H9 (cell line): ENCODE measurements at regions not wholly inside any gene's neighbourhood (a gene's known extent, or its start where the extent isn't known, plus 50 kb on each side); places are given as distances from the start of the nearest gene placed in this dataset.

Experiments used
- DNase-seq: peaks from one replicate; pipeline ENCODE4 v3.0.0-alpha.2; 2017
- H2AFZ ChIP-seq: one replicate; pipeline ENCODE4 v1.6.1; 2013; ENCODE audit warnings: mild to moderate bottlenecking, low read length, control low read depth, moderate library complexity
- H2AK5ac ChIP-seq: 2 replicates; pipeline ENCODE4 v1.6.1; 2013; ENCODE audit warnings: low read length, control low read depth, mixed read lengths; ENCODE audit not compliant: insufficient read length
- H2BK120ac ChIP-seq: one replicate; pipeline ENCODE4 v1.6.1; 2013; ENCODE audit warnings: low read depth, mild to moderate bottlenecking, low read length, control low read depth, inconsistent platforms; ENCODE audit not compliant: poor library complexity, severe bottlenecking
- H2BK12ac ChIP-seq: 2 replicates; pipeline ENCODE4 v1.6.1; 2013; ENCODE audit warnings: low read length, control low read depth, mixed read lengths, low read depth; ENCODE audit not compliant: insufficient read length
- H2BK15ac ChIP-seq: 2 replicates; pipeline ENCODE4 v1.6.1; 2013; ENCODE audit warnings: low read depth, low read length, control low read depth
- H2BK20ac ChIP-seq: one replicate; pipeline ENCODE4 v1.6.1; 2013; ENCODE audit warnings: low read depth, mild to moderate bottlenecking, low read length, control low read depth, inconsistent platforms; ENCODE audit not compliant: poor library complexity, severe bottlenecking
- H2BK5ac ChIP-seq: 2 replicates; pipeline ENCODE4 v1.6.1; 2013; ENCODE audit warnings: low read length, control low read depth, mixed read lengths; ENCODE audit not compliant: insufficient read length
- H3K14ac ChIP-seq: 2 replicates; pipeline ENCODE4 v1.6.1; 2013; ENCODE audit warnings: low read length, control low read depth; ENCODE audit not compliant: insufficient read depth
- H3K18ac ChIP-seq: 2 replicates; pipeline ENCODE4 v1.6.1; 2013; ENCODE audit warnings: low read depth, mild to moderate bottlenecking, mixed read lengths, low read length, control low read depth; ENCODE audit not compliant: insufficient read length
- H3K23ac ChIP-seq: 2 replicates; pipeline ENCODE4 v1.6.1; 2013; ENCODE audit warnings: low read length, control low read depth, mixed read lengths, low read depth; ENCODE audit not compliant: insufficient read length
- H3K23me2 ChIP-seq: 2 replicates; pipeline ENCODE4 v1.6.1; 2013; ENCODE audit warnings: low read depth, mild to moderate bottlenecking, mixed read lengths, low read length, control low read depth; ENCODE audit not compliant: insufficient read length, poor library complexity, severe bottlenecking
- H3K27ac ChIP-seq: 2 replicates; pipeline ENCODE4 v1.5.1; 2013; ENCODE audit warnings: low read length, control low read depth, mixed read lengths, low read depth; ENCODE audit not compliant: insufficient read length
- H3K27me3 ChIP-seq: 2 replicates; pipeline ENCODE4 v1.6.1; 2013; ENCODE audit warnings: low read length, control low read depth, inconsistent platforms; ENCODE audit not compliant: insufficient read depth
- H3K4ac ChIP-seq: 2 replicates; pipeline ENCODE4 v1.6.1; 2013; ENCODE audit warnings: low read depth, mild to moderate bottlenecking, control low read depth, inconsistent platforms, low read length, moderate library complexity
- H3K4me1 ChIP-seq: 2 replicates; pipeline ENCODE4 v1.6.1; 2013; ENCODE audit warnings: low read length, control low read depth, inconsistent platforms; ENCODE audit not compliant: insufficient read depth
- H3K4me2 ChIP-seq: 2 replicates; pipeline ENCODE4 v1.6.1; 2013; ENCODE audit warnings: low read length, control low read depth, mixed read lengths; ENCODE audit not compliant: insufficient read length, insufficient read depth
- H3K56ac ChIP-seq: 2 replicates; pipeline ENCODE4 v1.6.1; 2013; ENCODE audit warnings: low read depth, mild to moderate bottlenecking, mixed read lengths, low read length, control low read depth; ENCODE audit not compliant: insufficient read length
- H3K79me1 ChIP-seq: 2 replicates; pipeline ENCODE4 v1.6.1; 2013; ENCODE audit warnings: low read depth, mild to moderate bottlenecking, moderate library complexity, low read length, control low read depth, inconsistent platforms; ENCODE audit not compliant: insufficient read depth, poor library complexity, severe bottlenecking
- H3K79me2 ChIP-seq: 2 replicates; pipeline ENCODE4 v1.6.1; 2013; ENCODE audit warnings: low read length, control low read depth, inconsistent platforms; ENCODE audit not compliant: insufficient read depth
- H3K9ac ChIP-seq: 2 replicates; pipeline ENCODE4 v1.6.1; 2013; ENCODE audit warnings: low read length, control low read depth, mixed read lengths; ENCODE audit not compliant: insufficient read length; ENCODE audit errors: extremely low read depth
- H3K9me3 ChIP-seq: one replicate; pipeline ENCODE4 v1.6.1; 2013; ENCODE audit warnings: low read depth, low read length, inconsistent platforms; ENCODE audit not compliant: control insufficient read depth
- H3T11ph ChIP-seq: one replicate; pipeline ENCODE4 v1.6.1; 2013; ENCODE audit warnings: mild to moderate bottlenecking, low read length, control low read depth, inconsistent platforms
- H4K20me1 ChIP-seq: one replicate; pipeline ENCODE4 v1.6.1; 2013; ENCODE audit not compliant: control insufficient read depth, insufficient read length, insufficient read depth
- H4K5ac ChIP-seq: 2 replicates; pipeline ENCODE4 v1.6.1; 2013; ENCODE audit warnings: low read depth, mild to moderate bottlenecking, mixed read lengths, low read length, control low read depth; ENCODE audit not compliant: insufficient read length
- H4K8ac ChIP-seq: replicated peaks from 2 replicates; pipeline ENCODE4 v1.6.1; 2013; ENCODE audit warnings: low read length, control low read depth, mixed read lengths, low read depth; ENCODE audit not compliant: insufficient read length
- H4K91ac ChIP-seq: 2 replicates; pipeline ENCODE4 v1.6.1; 2013; ENCODE audit warnings: low read depth, mild to moderate bottlenecking, moderate library complexity, mixed read lengths, low read length, control low read depth; ENCODE audit not compliant: insufficient read length
- H3K27ac Mint-ChIP-seq, 3 experiments: 2 replicates in 2 of 3; 3 replicates in 1 of 3; pipeline ENCODE4 v1.8.0; 2020 to 2021; ENCODE audit warnings: mixed read lengths in 3 of 3, mild to moderate bottlenecking in 1 of 3, moderate library complexity in 1 of 3
- H3K27me3 Mint-ChIP-seq: 2 replicates; pipeline ENCODE4 v1.8.0; 2021; ENCODE audit warnings: low read depth, mild to moderate bottlenecking, moderate library complexity, mixed read lengths
- H3K36me3 Mint-ChIP-seq, 3 experiments: 2 replicates in 2 of 3; 3 replicates in 1 of 3; pipeline ENCODE4 v1.8.0; 2020 to 2021; ENCODE audit warnings: low read depth in 3 of 3, mixed read lengths in 3 of 3; ENCODE audit not compliant: insufficient read depth in 1 of 3
- H3K4me1 Mint-ChIP-seq, 2 experiments: 2 replicates each; pipeline ENCODE4 v1.8.0; 2020; ENCODE audit warnings: mixed read lengths in 2 of 2
- H3K4me3 Mint-ChIP-seq, 2 experiments: 2 replicates in 1 of 2; 3 replicates in 1 of 2; pipeline ENCODE4 v1.8.0; 2020 to 2021; ENCODE audit warnings: mild to moderate bottlenecking in 2 of 2, mixed read lengths in 2 of 2, moderate library complexity in 1 of 2
- H3K9me3 Mint-ChIP-seq, 2 experiments: 2 replicates in 1 of 2; 3 replicates in 1 of 2; pipeline ENCODE4 v1.8.0; 2020; ENCODE audit warnings: mild to moderate bottlenecking in 2 of 2, mixed read lengths in 2 of 2, moderate library complexity in 1 of 2
- WGBS: extraction: QIAGEN DNeasy Blood & Tissue Kit; methylation state at CpG from one replicate; pipeline ENCODE4 v1.1.7; 2013; ENCODE audit warnings: missing lambda C conversion rate, low lambda C conversion rate, mixed read lengths; ENCODE audit not compliant: insufficient read length; ENCODE audit errors: extremely low coverage; 5-methylcytosine and 5-hydroxymethylcytosine counted together
- TF ChIP-seq, protein P1 (sequence below): fragments of 200-600 bp; sonication (generic); conservative IDR thresholded peaks from 3 replicates; pipeline ENCODE4 v1.8.0; 2021; ENCODE audit warnings: antibody characterized with exemption, mild to moderate bottlenecking

DNA sequence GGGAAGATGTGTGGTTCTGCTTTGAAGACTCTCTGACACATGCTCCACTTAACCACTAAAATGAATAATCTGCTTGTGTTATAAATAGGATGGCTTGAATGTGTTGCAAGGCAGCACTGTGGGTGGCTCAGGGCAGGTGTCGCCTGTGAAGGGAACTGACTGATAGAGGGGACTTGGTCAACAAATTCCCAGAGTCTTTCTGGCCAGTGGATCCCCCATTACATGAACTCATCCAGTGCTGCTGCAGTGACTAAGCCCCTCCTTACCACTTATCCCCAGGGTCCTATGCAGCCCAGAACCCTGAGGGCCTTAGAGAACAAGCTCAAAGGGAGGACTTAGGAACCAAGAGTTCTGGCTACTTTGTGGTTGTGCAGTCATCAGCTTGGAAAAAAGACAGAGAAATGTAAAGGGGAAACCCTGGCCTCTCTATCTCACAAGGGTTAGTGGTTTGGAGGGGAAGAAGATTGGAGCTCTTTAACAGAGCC is 226.2 kb upstream of the TNP1 start:
- no peak overlapping the region for H2BK12ac ChIP-seq
- no peaks in the 10 kb centered on the region for H3K79me2 ChIP-seq
- H3K18ac ChIP-seq, result no peak overlapping the region
- TF ChIP-seq, protein P1, sequence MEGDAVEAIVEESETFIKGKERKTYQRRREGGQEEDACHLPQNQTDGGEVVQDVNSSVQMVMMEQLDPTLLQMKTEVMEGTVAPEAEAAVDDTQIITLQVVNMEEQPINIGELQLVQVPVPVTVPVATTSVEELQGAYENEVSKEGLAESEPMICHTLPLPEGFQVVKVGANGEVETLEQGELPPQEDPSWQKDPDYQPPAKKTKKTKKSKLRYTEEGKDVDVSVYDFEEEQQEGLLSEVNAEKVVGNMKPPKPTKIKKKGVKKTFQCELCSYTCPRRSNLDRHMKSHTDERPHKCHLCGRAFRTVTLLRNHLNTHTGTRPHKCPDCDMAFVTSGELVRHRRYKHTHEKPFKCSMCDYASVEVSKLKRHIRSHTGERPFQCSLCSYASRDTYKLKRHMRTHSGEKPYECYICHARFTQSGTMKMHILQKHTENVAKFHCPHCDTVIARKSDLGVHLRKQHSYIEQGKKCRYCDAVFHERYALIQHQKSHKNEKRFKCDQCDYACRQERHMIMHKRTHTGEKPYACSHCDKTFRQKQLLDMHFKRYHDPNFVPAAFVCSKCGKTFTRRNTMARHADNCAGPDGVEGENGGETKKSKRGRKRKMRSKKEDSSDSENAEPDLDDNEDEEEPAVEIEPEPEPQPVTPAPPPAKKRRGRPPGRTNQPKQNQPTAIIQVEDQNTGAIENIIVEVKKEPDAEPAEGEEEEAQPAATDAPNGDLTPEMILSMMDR, result no peak
- no CpG with 5 or more reads among the region's 1 CpG for WGBS
- no peak overlapping the region for H2BK20ac ChIP-seq
- Mint-ChIP-seq H3K4me1 (no peaks in the 10 kb centered on the region), H3K27me3 (peaks cover 16% of the 10 kb centered on the region), H3K4me3 (no peak overlapping the region), H3K27ac (no peak overlapping the region), H3K9me3 (no peaks in the 10 kb centered on the region), H3K36me3 (no peaks in the 10 kb centered on the region; a peak in 1 of 7 replicates)
- no peak overlapping the region for H3K23ac ChIP-seq
- no peak overlapping the region for H2BK120ac ChIP-seq
- H3K4me2 ChIP-seq, result no peak overlapping the region
- no peak overlapping the region for H3K27ac ChIP-seq
- H3K4me1 ChIP-seq, result no peaks in the 10 kb centered on the region
- H3K56ac ChIP-seq, result no peak overlapping the region
- no peak overlapping the region for H2AK5ac ChIP-seq
- H4K8ac ChIP-seq, result no peak overlapping the region
- DNase-seq, result no peak
- no peak overlapping the region for H3K4ac ChIP-seq
- no peak overlapping the region for H3K14ac ChIP-seq
- no peak overlapping the region for H2BK15ac ChIP-seq
- H3K79me1 ChIP-seq, result no peaks in the 10 kb centered on the region
- no peak overlapping the region for H2BK5ac ChIP-seq
- no peaks in the 10 kb centered on the region for H3K9me3 ChIP-seq
- H3K23me2 ChIP-seq, result no peaks in the 10 kb centered on the region
- no peaks in the 10 kb centered on the region for H3K27me3 ChIP-seq
- no peak overlapping the region for H2AFZ ChIP-seq
- no peak overlapping the region for H3T11ph ChIP-seq
- H4K5ac ChIP-seq, result no peak overlapping the region
- H4K91ac ChIP-seq, result no peak overlapping the region
- H3K9ac ChIP-seq, result no peak overlapping the region
- H4K20me1 ChIP-seq, result no peaks in the 10 kb centered on the region
